Adrenal gland (tissue), 9 donors: ENCODE measurements at regions not wholly inside any gene's neighbourhood (a gene's known extent, or its start where the extent isn't known, plus 50 kb on each side); places are given as distances from the start of the nearest gene placed in this dataset.

ENCODE experiments used
- DNase-seq, 7 donors: peaks; one replicate each; pipeline ENCODE4 v3.0.0-alpha.2; 2019 to 2020
- H3K27ac ChIP-seq, 5 donors: fragments of 200-600 bp; sonication (generic) in 4 of 5; 1 replicate in 3 of 5; 2 replicates in 2 of 5; pipeline versions ENCODE4 v1.5.1 to v1.8.0; 2016 to 2020; ENCODE audit warnings: mild to moderate bottlenecking in 1 of 5
- H3K27me3 ChIP-seq: fragments of 200-600 bp; 2 replicates; pipeline ENCODE4 v1.8.0; 2021
- H3K36me3 ChIP-seq, 2 donors: fragments of 200-600 bp; replicated peaks in 1 of 2; 1 replicate in 1 of 2; 2 replicates in 1 of 2; pipeline versions ENCODE4 v1.5.1 to v1.8.0; 2018 to 2022
- H3K4me1 ChIP-seq, 2 donors: fragments of 200-600 bp; replicated peaks in 1 of 2; 1 replicate in 1 of 2; 2 replicates in 1 of 2; pipeline versions ENCODE4 v1.5.1 to v1.8.0; 2018 to 2021
- H3K4me3 ChIP-seq, 4 donors: fragments of 200-600 bp; sonication (generic) in 3 of 4; one replicate each; pipeline ENCODE4 v1.5.1; 2016 to 2018
- H3K9me3 ChIP-seq, 3 donors: fragments of 200-600 bp; sonication (generic) in 1 of 3; replicated peaks in 1 of 3; 1 replicate in 2 of 3; 2 replicates in 1 of 3; pipeline versions ENCODE4 v1.5.1 to v1.8.0; 2016 to 2021
- POLR2A ChIP-seq, 2 donors: fragments of 450-650 bp; IDR thresholded peaks; one replicate each; pipeline ENCODE4 v1.6.1; 2017; ENCODE audit warnings: antibody characterized with exemption in 2 of 2, mild to moderate bottlenecking in 2 of 2, moderate library complexity in 1 of 2
- WGBS, 4 donors: extraction: QIAGEN DNeasy Blood & Tissue Kit in 2 of 4; methylation state at CpG; one replicate each; pipeline versions ENCODE4 v1.1.5 to v1.1.7; 2013 to 2017; 5-methylcytosine and 5-hydroxymethylcytosine counted together
- intact Hi-C, 2 donors: fragments of 100-400 bp; cut with DNase I; formaldehyde crosslinking; loops; one replicate each; pipeline versions ENCODE4 v1.14.1 to v1.15.0; 2022 to 2023
- TF ChIP-seq, protein P1 (sequence below), 6 experiments: fragments of 450-650 bp in 4 of 6; fragments of 200-600 bp in 2 of 6; sonication (generic) in 1 of 6; IDR thresholded peaks; 1 replicate in 5 of 6; 2 replicates in 1 of 6; pipeline versions ENCODE4 v1.5.1 to v1.8.0; 2016 to 2021; ENCODE audit warnings: antibody characterized with exemption in 6 of 6, mild to moderate bottlenecking in 2 of 6, moderate library complexity in 1 of 6
- donor health status: healthy with polysubstance abuse.
- donor health status: Bipolar disorder and iron deficiency.
- donor health status: DM: yes; HTN: yes; CAD: no.
- donor health status: DM: no; HTN: no; CAD: no.
- donor health status: DM: no; HTN: no; CAD: no.

DNA sequence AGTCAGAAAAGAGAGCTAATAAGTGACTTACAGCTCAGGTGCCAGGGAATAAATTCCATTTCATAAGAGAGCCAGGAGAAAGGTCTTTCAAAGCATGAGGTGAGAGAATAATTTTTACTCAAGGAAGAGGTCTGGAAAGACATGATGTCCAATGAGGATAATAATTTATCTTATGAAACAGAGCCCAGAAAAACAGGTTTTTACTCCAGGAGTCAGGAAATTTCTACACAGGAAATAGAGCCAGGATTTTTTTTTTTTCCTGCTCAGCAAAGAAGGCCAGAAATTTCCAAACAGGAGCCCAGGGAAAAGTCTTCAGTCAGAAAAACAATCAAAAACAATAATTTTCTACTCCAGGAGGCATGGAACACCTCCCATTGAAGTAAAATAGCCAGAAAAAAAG, 1185.7 kb upstream of the TSPY4 start:
- TF ChIP-seq POLR2A (IDR thresholded peaks at IDR 0.05) = no peak
- TF ChIP-seq, protein P1, sequence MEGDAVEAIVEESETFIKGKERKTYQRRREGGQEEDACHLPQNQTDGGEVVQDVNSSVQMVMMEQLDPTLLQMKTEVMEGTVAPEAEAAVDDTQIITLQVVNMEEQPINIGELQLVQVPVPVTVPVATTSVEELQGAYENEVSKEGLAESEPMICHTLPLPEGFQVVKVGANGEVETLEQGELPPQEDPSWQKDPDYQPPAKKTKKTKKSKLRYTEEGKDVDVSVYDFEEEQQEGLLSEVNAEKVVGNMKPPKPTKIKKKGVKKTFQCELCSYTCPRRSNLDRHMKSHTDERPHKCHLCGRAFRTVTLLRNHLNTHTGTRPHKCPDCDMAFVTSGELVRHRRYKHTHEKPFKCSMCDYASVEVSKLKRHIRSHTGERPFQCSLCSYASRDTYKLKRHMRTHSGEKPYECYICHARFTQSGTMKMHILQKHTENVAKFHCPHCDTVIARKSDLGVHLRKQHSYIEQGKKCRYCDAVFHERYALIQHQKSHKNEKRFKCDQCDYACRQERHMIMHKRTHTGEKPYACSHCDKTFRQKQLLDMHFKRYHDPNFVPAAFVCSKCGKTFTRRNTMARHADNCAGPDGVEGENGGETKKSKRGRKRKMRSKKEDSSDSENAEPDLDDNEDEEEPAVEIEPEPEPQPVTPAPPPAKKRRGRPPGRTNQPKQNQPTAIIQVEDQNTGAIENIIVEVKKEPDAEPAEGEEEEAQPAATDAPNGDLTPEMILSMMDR (IDR thresholded peaks at IDR 0.05) = no peak

GRCh38 chrY:8128578-8128977, 1208.7 kb upstream of the TSPY4 start:
- intact Hi-C loops = no loop called here
- no peak overlapping the region for H3K4me3 ChIP-seq
- TF ChIP-seq, protein P1 (IDR thresholded peaks at IDR 0.05) = no peak
- no peak for TF ChIP-seq POLR2A (IDR thresholded peaks at IDR 0.05)
- 83 to 93% methylated on average over 6 to 23 of the region's 23 CpGs; no CpG with 5 or more reads in 2 of the 4 donors for WGBS, 4 donors
- no peaks in the 10 kb centered on the region for H3K36me3 ChIP-seq
- H3K27me3 ChIP-seq = no peaks in the 10 kb centered on the region
- H3K9me3 ChIP-seq = no peaks in the 10 kb centered on the region
- no peak overlapping the region for H3K27ac ChIP-seq
- no peaks in the 10 kb centered on the region for H3K4me1 ChIP-seq
- DNase-seq = no peak

More for the DNA sequence above, 1185.7 kb upstream of the TSPY4 start:
- Histone ChIP-seq H3K27me3 (no peaks in the 10 kb centered on the region), H3K4me3 (no peak overlapping the region), H3K36me3 (no peaks in the 10 kb centered on the region), H3K9me3 (no peaks in the 10 kb centered on the region), H3K27ac (no peak overlapping the region), H3K4me1 (no peaks in the 10 kb centered on the region)
- DNase-seq = no peak
- intact Hi-C loops = no loop called here

DNA sequence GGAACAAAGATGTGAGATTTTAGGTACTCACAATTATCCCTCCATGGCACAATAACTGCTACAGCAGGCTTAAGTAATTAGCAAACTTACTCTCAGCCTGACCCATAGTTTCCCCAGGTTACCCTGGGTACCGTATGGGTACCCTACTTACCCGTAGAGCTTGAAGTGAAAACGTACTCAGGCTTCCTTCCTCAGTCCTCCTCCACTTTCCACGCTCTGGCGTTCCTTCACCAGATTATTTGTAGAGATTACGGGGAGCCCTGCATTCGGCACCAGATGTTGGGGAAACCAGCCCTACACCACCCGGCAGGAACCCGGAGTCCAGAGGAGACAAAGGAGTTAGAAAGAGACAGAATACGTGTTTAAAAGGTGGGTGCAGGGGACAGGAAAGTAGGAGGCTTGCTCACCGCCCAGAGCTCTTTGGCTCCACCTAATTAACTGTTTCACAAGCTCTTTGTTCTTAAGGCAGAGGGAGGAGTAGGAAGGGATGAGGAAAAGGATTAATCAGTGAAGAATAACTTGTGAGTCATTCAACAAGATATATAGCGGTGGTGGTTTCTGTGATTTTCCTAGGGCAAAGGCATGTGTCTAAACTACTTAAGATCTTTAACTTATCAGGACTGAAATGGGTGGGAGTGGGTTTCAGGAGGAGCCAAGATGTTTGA, 1211.2 kb upstream of the TSPY4 start:
- DNase-seq = no peak
- no peak overlapping the region for H3K4me3 ChIP-seq
- no peak overlapping the region for H3K27ac ChIP-seq
- no peaks in the 10 kb centered on the region for H3K36me3 ChIP-seq
- intact Hi-C loops = no loop called here
- TF ChIP-seq POLR2A (IDR thresholded peaks at IDR 0.05) = no peak
- TF ChIP-seq, protein P1 (IDR thresholded peaks at IDR 0.05) = no peak
- 69 to 75% methylated on average over 12 of the region's 12 CpGs; no CpG with 5 or more reads in 2 of the 4 donors for WGBS, 4 donors
- H3K27me3 ChIP-seq = no peaks in the 10 kb centered on the region
- H3K4me1 ChIP-seq = no peaks in the 10 kb centered on the region
- H3K9me3 ChIP-seq = no peaks in the 10 kb centered on the region

- no peaks in the 10 kb centered on the region for H3K27me3 ChIP-seq
- no peaks in the 10 kb centered on the region for H3K36me3 ChIP-seq
- WGBS, 4 donors = 52 to 82% methylated on average over 1 of the region's 1 CpG; no CpG with 5 or more reads in 2 of the 4 donors
- intact Hi-C loops = no loop called here
- H3K9me3 ChIP-seq = no peaks in the 10 kb centered on the region
- no peaks in the 10 kb centered on the region for H3K4me1 ChIP-seq
- H3K27ac ChIP-seq = no peak overlapping the region
- no peak overlapping the region for H3K4me3 ChIP-seq
- DNase-seq = no peak
- TF ChIP-seq, protein P1 (IDR thresholded peaks at IDR 0.05) = no peak
- no peak for TF ChIP-seq POLR2A (IDR thresholded peaks at IDR 0.05)
Observed at GRCh38 chrY:8121825-8122224, 1210.3 kb upstream of the AMELY start.
